ENCODE measurements at regions not wholly inside any gene's neighbourhood (a gene's known extent, or its start where the extent isn't known, plus 50 kb on each side); places are given as distances from the start of the nearest gene placed in this dataset.

DNA sequence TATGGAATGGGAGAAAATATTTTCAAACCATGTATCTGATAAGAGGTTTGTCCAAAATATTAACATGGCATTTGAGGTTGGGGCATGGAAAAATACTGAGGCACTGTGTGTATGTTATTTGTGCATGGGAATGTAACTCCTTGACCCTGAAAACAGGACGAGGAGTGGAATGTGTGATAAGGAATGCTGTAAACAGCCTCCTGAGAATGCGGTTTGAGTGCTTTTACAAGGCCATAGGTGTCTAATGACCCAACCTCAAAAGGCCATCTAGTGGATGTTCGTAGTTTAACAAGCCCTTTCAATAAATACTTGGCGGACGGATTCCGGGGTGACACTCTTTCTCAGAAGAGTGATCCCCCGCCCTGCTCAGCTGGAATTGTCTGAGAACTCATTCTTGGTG, 162.9 kb upstream of the USP9X start:
- TF ChIP-seq POLR2A (IDR thresholded peaks at IDR 0.05; ENCODE audit: control extremely low read depth in 1 of 2, low read depth in 2 of 2, low read length in 2 of 2): no peak
- TF ChIP-seq TAF1 (IDR thresholded peaks at IDR 0.05; ENCODE audit: low read depth, low read length): no peak
- TF ChIP-seq SIN3A (conservative IDR thresholded peaks at IDR 0.05 in 1 of 2, IDR thresholded peaks at IDR 0.05 in 1 of 2; ENCODE audit: low read depth in 1 of 2, low read length in 2 of 2): no peak
- no peak for TF ChIP-seq SP1 (IDR thresholded peaks at IDR 0.05; ENCODE audit: low read depth, low read length)
- TF ChIP-seq, protein P1, sequence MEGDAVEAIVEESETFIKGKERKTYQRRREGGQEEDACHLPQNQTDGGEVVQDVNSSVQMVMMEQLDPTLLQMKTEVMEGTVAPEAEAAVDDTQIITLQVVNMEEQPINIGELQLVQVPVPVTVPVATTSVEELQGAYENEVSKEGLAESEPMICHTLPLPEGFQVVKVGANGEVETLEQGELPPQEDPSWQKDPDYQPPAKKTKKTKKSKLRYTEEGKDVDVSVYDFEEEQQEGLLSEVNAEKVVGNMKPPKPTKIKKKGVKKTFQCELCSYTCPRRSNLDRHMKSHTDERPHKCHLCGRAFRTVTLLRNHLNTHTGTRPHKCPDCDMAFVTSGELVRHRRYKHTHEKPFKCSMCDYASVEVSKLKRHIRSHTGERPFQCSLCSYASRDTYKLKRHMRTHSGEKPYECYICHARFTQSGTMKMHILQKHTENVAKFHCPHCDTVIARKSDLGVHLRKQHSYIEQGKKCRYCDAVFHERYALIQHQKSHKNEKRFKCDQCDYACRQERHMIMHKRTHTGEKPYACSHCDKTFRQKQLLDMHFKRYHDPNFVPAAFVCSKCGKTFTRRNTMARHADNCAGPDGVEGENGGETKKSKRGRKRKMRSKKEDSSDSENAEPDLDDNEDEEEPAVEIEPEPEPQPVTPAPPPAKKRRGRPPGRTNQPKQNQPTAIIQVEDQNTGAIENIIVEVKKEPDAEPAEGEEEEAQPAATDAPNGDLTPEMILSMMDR (IDR thresholded peaks at IDR 0.05; ENCODE audit: control extremely low read depth in 1 of 3, insufficient read depth in 1 of 3, low read depth in 1 of 3, low read length in 3 of 3): peak in 2 of 3 experiments; percentile 46 to 47; a peak in 3 of 4 replicates

Data from H1 (cell line).